ENCODE measurements at regions not wholly inside any gene's neighbourhood (a gene's known extent, or its start where the extent isn't known, plus 50 kb on each side); places are given as distances from the start of the nearest gene placed in this dataset.

DNA sequence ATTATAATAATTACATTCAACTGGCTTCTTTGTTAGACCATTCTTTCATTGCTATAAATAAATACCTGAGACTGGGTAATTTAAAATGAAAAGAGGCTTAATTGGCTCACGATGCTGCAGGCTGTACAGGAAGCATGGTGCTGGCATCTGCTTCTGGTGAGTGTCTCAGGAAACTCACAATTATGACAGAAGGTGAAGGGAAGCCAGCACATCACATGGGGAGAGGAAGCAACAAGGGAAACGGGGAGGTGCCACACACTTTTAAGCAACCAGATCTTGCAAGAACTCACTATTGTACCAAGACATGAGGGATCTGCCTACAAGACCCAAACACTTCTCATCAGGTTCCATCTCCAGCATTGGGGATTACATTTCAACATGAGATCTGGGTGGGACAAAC is 413.1 kb upstream of the ARRDC4 start:
- no peaks in the 10 kb centered on the region for H3K27me3 Mint-ChIP-seq
- no peaks in the 10 kb centered on the region for H3K36me3 Mint-ChIP-seq
- DNase-seq (no peak), ATAC-seq (ENCODE audit: low read depth in 2 of 2) (no peak)
- H3K4me3 Mint-ChIP-seq: no peak overlapping the region
- H3K9me3 Mint-ChIP-seq: peaks cover 4 to 44% (median 20%) of the 10 kb centered on the region in 7 donors
- no peaks in the 10 kb centered on the region for H3K4me1 Mint-ChIP-seq
- no peak overlapping the region for H3K27ac Mint-ChIP-seq

- H3K27me3 Mint-ChIP-seq: no peaks in the 10 kb centered on the region
- H3K9me3 Mint-ChIP-seq: peaks cover 0 to 15% (median 0%) of the 10 kb centered on the region in 7 donors
- no peak overlapping the region for H3K27ac Mint-ChIP-seq
- no peaks in the 10 kb centered on the region for H3K36me3 Mint-ChIP-seq
- DNase-seq (no peak), ATAC-seq (ENCODE audit: low read depth in 2 of 2) (no peak)
- no peaks in the 10 kb centered on the region for H3K4me1 Mint-ChIP-seq
- H3K4me3 Mint-ChIP-seq: no peak overlapping the region
Measured at GRCh38 chr15:97561529-97561928, 399.0 kb upstream of the ARRDC4 start.

GRCh38 chr15:97563516-97563915 is 397.0 kb upstream of the ARRDC4 start:
- Mint-ChIP-seq H3K27ac (no peak overlapping the region), H3K9me3 (peaks cover 0 to 13% (median 0%) of the 10 kb centered on the region in 7 donors), H3K27me3 (no peaks in the 10 kb centered on the region), H3K4me3 (no peak overlapping the region), H3K4me1 (no peaks in the 10 kb centered on the region), H3K36me3 (no peaks in the 10 kb centered on the region)
- DNase-seq (no peak), ATAC-seq (ENCODE audit: low read depth in 2 of 2) (no peak)

DNA sequence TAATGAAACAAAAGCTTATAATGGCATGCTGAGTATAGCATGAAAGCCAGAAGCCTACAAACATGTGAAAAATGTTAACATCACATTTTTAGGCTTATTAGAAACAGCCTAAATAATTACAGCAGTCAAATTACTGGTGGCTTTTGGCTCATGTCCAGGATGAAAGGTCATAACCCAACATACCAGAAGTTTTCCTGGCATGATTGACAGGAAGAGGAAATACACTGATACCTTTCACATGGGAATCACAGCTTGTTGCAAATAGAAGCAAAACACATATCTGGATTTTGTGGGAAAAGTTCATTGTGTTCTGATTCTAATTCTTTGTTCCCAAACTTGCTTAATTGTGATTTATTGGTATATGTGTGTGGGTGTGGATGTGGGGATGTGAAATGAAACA is 393.5 kb upstream of the ARRDC4 start:
- Mint-ChIP-seq H3K4me1 (no peaks in the 10 kb centered on the region), H3K9me3 (peaks cover 0 to 10% (median 3%) of the 10 kb centered on the region in 7 donors), H3K4me3 (no peak overlapping the region), H3K27ac (no peak overlapping the region), H3K27me3 (no peaks in the 10 kb centered on the region), H3K36me3 (no peaks in the 10 kb centered on the region)
- DNase-seq: no peak
- ATAC-seq (ENCODE audit: low read depth in 2 of 2): no peak

DNA sequence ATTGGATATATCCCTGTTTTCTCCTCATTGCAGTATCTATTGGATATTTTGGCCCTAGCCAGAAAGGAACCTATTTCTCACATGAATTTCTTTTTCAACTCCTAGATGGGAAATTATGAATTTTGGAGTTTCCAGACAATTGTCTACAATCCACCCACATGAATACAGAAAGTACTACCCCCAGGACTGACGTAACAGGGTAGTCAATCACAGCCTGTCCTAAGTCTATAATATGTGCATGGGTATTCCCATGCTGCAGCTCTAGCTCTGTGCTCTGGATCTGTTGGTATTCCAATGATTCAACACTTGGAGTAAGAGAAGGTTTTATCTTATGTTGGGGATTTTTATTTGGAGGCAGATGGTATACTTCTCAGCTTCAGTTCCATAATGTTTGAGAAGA is 393.1 kb upstream of the ARRDC4 start:
- Mint-ChIP-seq H3K27ac (peak overlapping the region in 1 of 6 donors; percentile 4), H3K9me3 (peaks cover 0 to 10% (median 3%) of the 10 kb centered on the region in 7 donors), H3K36me3 (no peaks in the 10 kb centered on the region), H3K27me3 (no peaks in the 10 kb centered on the region), H3K4me3 (no peak overlapping the region), H3K4me1 (no peaks in the 10 kb centered on the region)
- DNase-seq: no peak
- ATAC-seq (ENCODE audit: low read depth in 2 of 2): no peak

DNA sequence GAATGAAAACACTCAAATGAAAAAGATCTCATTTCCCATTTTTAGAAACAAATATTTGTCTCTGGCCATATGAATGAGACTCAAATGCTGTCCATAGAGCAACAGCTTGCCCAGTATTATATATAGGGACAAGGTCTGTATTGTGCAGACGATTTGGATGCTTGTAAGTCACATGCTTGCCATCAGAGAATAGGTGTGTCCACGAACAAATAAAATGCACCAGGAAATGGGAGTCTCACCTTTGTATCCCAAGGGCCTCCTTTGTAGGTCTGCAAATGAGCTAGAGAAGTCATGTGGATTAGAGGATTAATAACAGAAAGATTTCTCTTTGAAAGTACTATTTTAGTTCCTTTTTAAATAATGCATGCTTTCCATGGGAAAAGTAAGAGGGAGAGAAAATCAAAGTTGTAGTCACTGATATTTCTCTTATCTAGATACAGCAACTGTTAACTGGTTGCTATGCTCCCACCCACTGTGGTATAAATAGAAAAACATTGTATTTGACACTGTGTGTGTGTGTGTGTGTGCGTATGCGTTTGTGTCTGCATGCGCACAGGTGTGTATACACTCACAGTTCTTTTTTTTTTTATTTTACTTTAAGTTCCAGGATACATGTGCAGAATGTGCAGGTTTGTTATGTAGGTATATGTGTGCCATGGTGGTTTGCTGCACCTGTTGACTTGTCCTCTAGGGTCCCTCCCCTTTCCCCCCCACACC is 383.4 kb upstream of the ARRDC4 start:
- ATAC-seq (ENCODE audit: low read depth in 2 of 2): no peak
- Mint-ChIP-seq H3K4me3 (no peak overlapping the region), H3K27me3 (no peaks in the 10 kb centered on the region), H3K27ac (no peak overlapping the region), H3K4me1 (no peaks in the 10 kb centered on the region), H3K9me3 (peaks cover 0 to 13% (median 7%) of the 10 kb centered on the region in 7 donors), H3K36me3 (no peaks in the 10 kb centered on the region)
- DNase-seq: no peak

DNA sequence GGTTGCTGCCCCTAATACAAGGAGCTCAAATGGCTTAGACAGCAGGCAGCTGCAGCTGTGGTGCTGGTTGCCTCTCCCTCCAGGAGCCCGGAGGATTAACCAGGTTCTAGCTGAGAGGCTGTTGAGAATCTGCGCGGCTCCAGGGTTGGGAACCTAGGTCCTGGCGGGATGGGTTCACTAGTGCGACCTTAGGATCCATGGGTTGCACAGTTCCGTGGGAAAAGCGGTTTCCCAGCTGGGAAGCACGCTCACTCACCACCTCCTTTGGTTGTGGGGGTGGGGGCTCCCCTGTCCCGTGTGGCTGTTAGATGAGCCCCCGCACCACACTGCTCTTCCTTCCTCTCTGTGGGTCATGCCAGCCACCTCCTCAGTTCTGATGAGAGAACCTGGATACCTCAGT is 375.1 kb upstream of the ARRDC4 start:
- H3K36me3 Mint-ChIP-seq: no peaks in the 10 kb centered on the region
- H3K27me3 Mint-ChIP-seq: no peaks in the 10 kb centered on the region
- H3K4me3 Mint-ChIP-seq: no peak overlapping the region
- ATAC-seq (ENCODE audit: low read depth in 2 of 2): no peak
- no peak for DNase-seq
- no peaks in the 10 kb centered on the region for H3K4me1 Mint-ChIP-seq
- H3K9me3 Mint-ChIP-seq: peaks cover 0 to 16% (median 5%) of the 10 kb centered on the region in 7 donors
- no peak overlapping the region for H3K27ac Mint-ChIP-seq

GRCh38 chr15:97592778-97593177 is 367.7 kb upstream of the ARRDC4 start:
- Mint-ChIP-seq H3K4me1 (no peaks in the 10 kb centered on the region), H3K27me3 (no peaks in the 10 kb centered on the region), H3K9me3 (peaks cover 0 to 5% (median 0%) of the 10 kb centered on the region in 7 donors), H3K27ac (no peak overlapping the region), H3K4me3 (no peak overlapping the region), H3K36me3 (no peaks in the 10 kb centered on the region)
- no peak for ATAC-seq (ENCODE audit: low read depth in 2 of 2)
- no peak for DNase-seq

GRCh38 chr15:97597801-97598200 is 362.7 kb upstream of the ARRDC4 start:
- Mint-ChIP-seq H3K27me3 (no peaks in the 10 kb centered on the region), H3K4me1 (no peaks in the 10 kb centered on the region), H3K27ac (no peak overlapping the region), H3K36me3 (no peaks in the 10 kb centered on the region), H3K4me3 (no peak overlapping the region), H3K9me3 (peaks cover 0 to 2% (median 0%) of the 10 kb centered on the region in 7 donors)
- DNase-seq (no peak), ATAC-seq (ENCODE audit: low read depth in 2 of 2) (no peak)

- ATAC-seq (ENCODE audit: low read depth in 2 of 2) (no peak), DNase-seq (no peak)
- Mint-ChIP-seq H3K27me3 (no peaks in the 10 kb centered on the region), H3K4me1 (no peaks in the 10 kb centered on the region), H3K9me3 (peaks cover 0 to 2% (median 0%) of the 10 kb centered on the region in 7 donors), H3K27ac (no peak overlapping the region), H3K36me3 (no peaks in the 10 kb centered on the region), H3K4me3 (no peak overlapping the region)
Measured at GRCh38 chr15:97598353-97598798, 362.1 kb upstream of the ARRDC4 start.

DNA sequence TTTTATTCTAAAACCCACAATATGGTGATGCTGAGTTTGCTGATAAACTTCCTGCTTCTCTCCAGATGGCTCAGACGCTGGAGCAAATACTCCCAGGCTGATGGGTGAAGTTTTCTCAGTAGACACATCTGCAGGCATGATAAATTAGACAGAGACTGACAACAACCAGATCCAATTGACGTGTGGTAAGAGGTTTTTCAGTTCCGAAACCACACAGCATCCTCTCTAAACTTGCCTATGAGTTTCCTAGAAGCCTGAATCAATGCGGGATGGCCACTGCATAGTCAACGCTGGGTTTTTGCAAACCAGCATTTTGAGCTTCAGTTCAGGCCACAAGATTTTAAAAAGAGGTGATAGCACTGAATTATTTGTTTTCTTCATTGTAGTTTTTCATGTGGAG is 360.3 kb upstream of the ARRDC4 start:
- Mint-ChIP-seq H3K27me3 (no peaks in the 10 kb centered on the region), H3K4me1 (no peaks in the 10 kb centered on the region), H3K36me3 (no peaks in the 10 kb centered on the region), H3K4me3 (no peak overlapping the region), H3K9me3 (peaks cover 0 to 2% (median 0%) of the 10 kb centered on the region in 7 donors), H3K27ac (no peak overlapping the region)
- ATAC-seq (ENCODE audit: low read depth in 2 of 2): no peak
- no peak for DNase-seq

DNA sequence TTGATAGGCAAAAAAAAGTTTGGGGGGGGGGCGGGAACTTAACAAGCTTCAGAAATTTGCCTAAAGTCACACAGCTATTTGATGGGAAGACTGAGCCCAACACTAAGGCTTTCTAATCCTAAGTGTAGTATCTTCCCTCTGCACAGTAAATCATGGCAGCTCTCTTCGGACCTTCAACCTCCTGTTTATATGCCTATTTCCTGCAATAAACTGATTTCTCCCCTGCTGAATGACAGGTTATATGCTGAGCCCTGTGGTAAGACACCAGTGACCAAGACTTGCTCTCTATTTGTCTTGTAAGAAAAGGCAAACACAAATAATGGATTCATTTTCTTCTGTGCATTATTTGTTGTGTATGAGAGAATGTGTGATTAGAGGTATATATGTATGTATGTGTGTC is 355.8 kb upstream of the ARRDC4 start:
- DNase-seq (no peak), ATAC-seq (ENCODE audit: low read depth in 2 of 2) (no peak)
- Mint-ChIP-seq H3K36me3 (no peaks in the 10 kb centered on the region), H3K4me3 (no peak overlapping the region), H3K27me3 (no peaks in the 10 kb centered on the region), H3K9me3 (peaks cover 0 to 15% (median 2%) of the 10 kb centered on the region in 7 donors), H3K4me1 (no peaks in the 10 kb centered on the region), H3K27ac (no peak overlapping the region)

- ATAC-seq (ENCODE audit: low read depth in 2 of 2) (no peak), DNase-seq (no peak)
- H3K27me3 Mint-ChIP-seq: no peaks in the 10 kb centered on the region
- no peaks in the 10 kb centered on the region for H3K4me1 Mint-ChIP-seq
- no peak overlapping the region for H3K27ac Mint-ChIP-seq
- H3K9me3 Mint-ChIP-seq: peaks cover 4 to 39% (median 21%) of the 10 kb centered on the region in 7 donors
- no peaks in the 10 kb centered on the region for H3K36me3 Mint-ChIP-seq
- no peak overlapping the region for H3K4me3 Mint-ChIP-seq
Measured at GRCh38 chr15:97615114-97615513, 345.4 kb upstream of the ARRDC4 start.

- Mint-ChIP-seq H3K9me3 (peaks cover 0 to 8% (median 0%) of the 10 kb centered on the region in 7 donors), H3K36me3 (no peaks in the 10 kb centered on the region), H3K4me1 (no peaks in the 10 kb centered on the region), H3K27ac (no peak overlapping the region), H3K27me3 (peaks cover 0 to 5% (median 0%) of the 10 kb centered on the region in 3 donors), H3K4me3 (no peak overlapping the region)
- ATAC-seq (ENCODE audit: low read depth in 2 of 2): no peak
- DNase-seq: no peak
Measured at GRCh38 chr15:97623091-97623661, 337.3 kb upstream of the ARRDC4 start.

Data from naive B cell (primary cell).